Effector memory CD8-positive, alpha-beta T cell (primary cell): ENCODE measurements at regions not wholly inside any gene's neighbourhood (a gene's known extent, or its start where the extent isn't known, plus 50 kb on each side); places are given as distances from the start of the nearest gene placed in this dataset.

Source experiments
- ATAC-seq: fragments of 150-1000 bp; cut with Tn5 transposase; replicated peaks from 2 replicates; pipeline ENCODE4 v1.10.0; 2021; ENCODE audit warnings: mild to moderate bottlenecking, moderate library complexity
- DNase-seq, 3 experiments: peaks; one replicate each; pipeline ENCODE4 v3.0.0; 2021
- H3K27ac Mint-ChIP-seq, 2 donors: one replicate each; pipeline ENCODE4 v1.8.0; 2022; ENCODE audit warnings: mild to moderate bottlenecking in 2 of 2, mixed read lengths in 2 of 2, moderate library complexity in 2 of 2
- H3K27me3 Mint-ChIP-seq, 2 donors: one replicate each; pipeline ENCODE4 v1.8.0; 2022; ENCODE audit warnings: mixed read lengths in 2 of 2
- H3K36me3 Mint-ChIP-seq: one replicate; pipeline ENCODE4 v1.8.0; 2022; ENCODE audit warnings: mild to moderate bottlenecking, moderate library complexity, mixed read lengths; ENCODE audit not compliant: insufficient read depth
- H3K4me1 Mint-ChIP-seq, 2 donors: one replicate each; pipeline ENCODE4 v1.8.0; 2022; ENCODE audit warnings: low read depth in 2 of 2, mixed read lengths in 2 of 2
- H3K4me3 Mint-ChIP-seq, 2 donors: one replicate each; pipeline ENCODE4 v1.8.0; 2022; ENCODE audit warnings: mild to moderate bottlenecking in 2 of 2, mixed read lengths in 2 of 2, moderate library complexity in 2 of 2
- H3K9me3 Mint-ChIP-seq, 2 donors: one replicate each; pipeline ENCODE4 v1.8.0; 2022; ENCODE audit warnings: mixed read lengths in 2 of 2

GRCh38 chr1:73411479-73411878 lies 786.5 kb downstream of the LRRIQ3 start:
- no peak for ATAC-seq
- DNase-seq: no peak
- Mint-ChIP-seq H3K9me3 (peaks cover 1 to 8% of the 10 kb centered on the region in 2 donors), H3K27ac (no peak overlapping the region), H3K4me3 (no peak overlapping the region), H3K4me1 (no peaks in the 10 kb centered on the region), H3K36me3 (no peaks in the 10 kb centered on the region), H3K27me3 (no peaks in the 10 kb centered on the region)

GRCh38 chr1:73401666-73402065 lies 796.3 kb downstream of the LRRIQ3 start:
- Mint-ChIP-seq H3K27ac (no peak overlapping the region), H3K9me3 (peaks cover 2 to 11% of the 10 kb centered on the region in 2 donors), H3K4me1 (no peaks in the 10 kb centered on the region), H3K36me3 (no peaks in the 10 kb centered on the region), H3K27me3 (no peaks in the 10 kb centered on the region), H3K4me3 (no peak overlapping the region)
- ATAC-seq (no peak), DNase-seq (no peak)

- H3K4me1 Mint-ChIP-seq: no peaks in the 10 kb centered on the region
- H3K4me3 Mint-ChIP-seq: no peak overlapping the region
- DNase-seq (no peak), ATAC-seq (no peak)
- H3K9me3 Mint-ChIP-seq: peaks cover 7 to 9% of the 10 kb centered on the region in 2 donors
- no peaks in the 10 kb centered on the region for H3K27me3 Mint-ChIP-seq
- H3K27ac Mint-ChIP-seq: no peak overlapping the region
- H3K36me3 Mint-ChIP-seq: no peaks in the 10 kb centered on the region
Observed at GRCh38 chr1:73382966-73383365, 815.0 kb downstream of the LRRIQ3 start.

- H3K36me3 Mint-ChIP-seq: no peaks in the 10 kb centered on the region
Observed at GRCh38 chr1:73366734-73367413, 831.1 kb downstream of the LRRIQ3 start.

GRCh38 chr1:73359001-73359400 lies 839.0 kb downstream of the LRRIQ3 start:
- no peaks in the 10 kb centered on the region for H3K4me1 Mint-ChIP-seq
- no peaks in the 10 kb centered on the region for H3K36me3 Mint-ChIP-seq
- DNase-seq (no peak), ATAC-seq (no peak)
- peaks cover 5 to 7% of the 10 kb centered on the region in 2 donors for H3K9me3 Mint-ChIP-seq
- H3K27ac Mint-ChIP-seq: no peak overlapping the region
- H3K4me3 Mint-ChIP-seq: no peak overlapping the region
- H3K27me3 Mint-ChIP-seq: no peaks in the 10 kb centered on the region

More at GRCh38 chr1:73366734-73367413, 831.1 kb downstream of the LRRIQ3 start:
- Mint-ChIP-seq H3K4me3 (no peak overlapping the region), H3K27me3 (no peaks in the 10 kb centered on the region), H3K27ac (no peak overlapping the region), H3K9me3 (peaks cover 0 to 10% of the 10 kb centered on the region in 2 donors), H3K4me1 (no peaks in the 10 kb centered on the region)
- DNase-seq (no peak), ATAC-seq (no peak)

GRCh38 chr1:73356485-73356884 lies 841.5 kb downstream of the LRRIQ3 start:
- Mint-ChIP-seq H3K4me3 (no peak overlapping the region), H3K27me3 (no peaks in the 10 kb centered on the region), H3K27ac (no peak overlapping the region), H3K9me3 (peaks cover 7 to 10% of the 10 kb centered on the region in 2 donors), H3K4me1 (no peaks in the 10 kb centered on the region), H3K36me3 (no peaks in the 10 kb centered on the region)
- ATAC-seq (no peak), DNase-seq (no peak)

- Mint-ChIP-seq H3K27me3 (no peaks in the 10 kb centered on the region), H3K4me3 (no peak overlapping the region), H3K36me3 (no peaks in the 10 kb centered on the region), H3K9me3 (peaks cover 5 to 6% of the 10 kb centered on the region in 2 donors), H3K4me1 (no peaks in the 10 kb centered on the region), H3K27ac (no peak overlapping the region)
- DNase-seq (no peak), ATAC-seq (no peak)
Observed at GRCh38 chr1:73343947-73344346, 854.0 kb downstream of the LRRIQ3 start.

GRCh38 chr1:73333847-73334503 lies 864.0 kb downstream of the LRRIQ3 start:
- Mint-ChIP-seq H3K36me3 (no peaks in the 10 kb centered on the region), H3K27me3 (no peaks in the 10 kb centered on the region), H3K4me1 (no peaks in the 10 kb centered on the region), H3K4me3 (no peak overlapping the region), H3K27ac (no peak overlapping the region), H3K9me3 (peaks cover 2 to 17% of the 10 kb centered on the region in 2 donors)
- no peak for ATAC-seq
- no peak for DNase-seq

GRCh38 chr1:73331726-73332125 lies 866.2 kb downstream of the LRRIQ3 start:
- Mint-ChIP-seq H3K27me3 (no peaks in the 10 kb centered on the region), H3K4me3 (no peak overlapping the region)

GRCh38 chr1:73327998-73328397 lies 870.0 kb downstream of the LRRIQ3 start:
- Mint-ChIP-seq H3K9me3 (peaks cover 0 to 19% of the 10 kb centered on the region in 2 donors), H3K36me3 (no peaks in the 10 kb centered on the region), H3K4me3 (no peak overlapping the region), H3K27ac (no peak overlapping the region), H3K4me1 (no peaks in the 10 kb centered on the region), H3K27me3 (no peaks in the 10 kb centered on the region)
- DNase-seq (no peak), ATAC-seq (no peak)

More at GRCh38 chr1:73331726-73332125, 866.2 kb downstream of the LRRIQ3 start:
- Mint-ChIP-seq H3K36me3 (no peaks in the 10 kb centered on the region), H3K9me3 (peaks cover 0 to 17% of the 10 kb centered on the region in 2 donors), H3K4me1 (no peaks in the 10 kb centered on the region), H3K27ac (no peak overlapping the region)
- no peak for ATAC-seq
- DNase-seq: no peak

GRCh38 chr1:73327180-73327793 lies 870.7 kb downstream of the LRRIQ3 start:
- no peak for ATAC-seq
- Mint-ChIP-seq H3K36me3 (no peaks in the 10 kb centered on the region), H3K4me3 (no peak overlapping the region), H3K27me3 (no peaks in the 10 kb centered on the region), H3K4me1 (no peaks in the 10 kb centered on the region), H3K9me3 (peaks cover 0 to 15% of the 10 kb centered on the region in 2 donors), H3K27ac (no peak overlapping the region)
- DNase-seq: no peak

- ATAC-seq (no peak), DNase-seq (no peak)
- no peaks in the 10 kb centered on the region for H3K4me1 Mint-ChIP-seq
- no peak overlapping the region for H3K4me3 Mint-ChIP-seq
- H3K27me3 Mint-ChIP-seq: no peaks in the 10 kb centered on the region
- H3K27ac Mint-ChIP-seq: no peak overlapping the region
- H3K9me3 Mint-ChIP-seq: peaks cover 0 to 17% of the 10 kb centered on the region in 2 donors
- no peaks in the 10 kb centered on the region for H3K36me3 Mint-ChIP-seq
Observed at GRCh38 chr1:73326663-73327062, 871.3 kb downstream of the LRRIQ3 start.

- Mint-ChIP-seq H3K27me3 (no peaks in the 10 kb centered on the region), H3K9me3 (peaks cover 0 to 5% of the 10 kb centered on the region in 2 donors), H3K36me3 (no peaks in the 10 kb centered on the region), H3K4me3 (no peak overlapping the region), H3K27ac (no peak overlapping the region), H3K4me1 (no peaks in the 10 kb centered on the region)
- DNase-seq: no peak
- no peak for ATAC-seq
Observed at GRCh38 chr1:73310797-73311381, 887.1 kb downstream of the LRRIQ3 start.
